HepG2 (cell line): ENCODE measurements at regions not wholly inside any gene's neighbourhood (a gene's known extent, or its start where the extent isn't known, plus 50 kb on each side); places are given as distances from the start of the nearest gene placed in this dataset.
A peak's percentile ranks its signal among the peaks of the same experiment; 100 is the strongest.
"Not testable (repeated sequence)": the region's sequence is repeated elsewhere in the genome, so short reads cannot be mapped to it uniquely, and the experiment has no call there.

ENCODE experiments used
- CREM ChIP-seq, 2 experiments: sonication (generic) in 1 of 2; formaldehyde crosslinking in 1 of 2; IDR thresholded peaks; 2 replicates each; pipeline versions ENCODE4 v1.4.0 to v1.6.1; 2016 to 2020; ENCODE audit warnings: antibody characterized with exemption in 1 of 2, mild to moderate bottlenecking in 1 of 2, missing genetic modification reagents in 1 of 2
- CTCF ChIP-seq: sonication (generic); formaldehyde crosslinking; IDR thresholded peaks from 2 replicates; pipeline ENCODE4 v1.5.0; 2020; ENCODE audit warnings: mild to moderate bottlenecking, missing genetic modification reagents, moderate library complexity
- POLR2A ChIP-seq, 2 experiments: IDR thresholded peaks; 2 replicates each; pipeline ENCODE4 v1.6.1; 2011; ENCODE audit warnings: low read depth in 2 of 2, low read length in 2 of 2, mild to moderate bottlenecking in 1 of 2, moderate library complexity in 1 of 2; ENCODE audit not compliant: insufficient read depth in 1 of 2
- POLR2AphosphoS5 ChIP-seq: IDR thresholded peaks from 2 replicates; pipeline ENCODE4 v1.6.1; 2012; ENCODE audit warnings: low read depth, low read length
- SKIL ChIP-seq: sonication (generic); formaldehyde crosslinking; IDR thresholded peaks from 2 replicates; pipeline ENCODE4 v1.8.0; 2022; ENCODE audit warnings: missing genetic modification reagents, mild to moderate bottlenecking, moderate library complexity, borderline replicate concordance
- SMC3 ChIP-seq: IDR thresholded peaks from 2 replicates; pipeline ENCODE4 v1.6.1; 2011; ENCODE audit warnings: low read length, improper control_type of control experiment
- TCF7L2 ChIP-seq: IDR thresholded peaks from 2 replicates; pipeline ENCODE4 v1.6.1; 2011; ENCODE audit warnings: mild to moderate bottlenecking, low read depth, low read length, moderate library complexity
- TGIF2 ChIP-seq: IDR thresholded peaks from 2 replicates; pipeline ENCODE4 v1.6.1; 2016; ENCODE audit warnings: control low read depth, missing compliant biosample characterization
- ZNF24 ChIP-seq: fragments of 450-650 bp; IDR thresholded peaks from 2 replicates; pipeline ENCODE4 v1.6.1; 2017; ENCODE audit warnings: antibody characterized with exemption, mild to moderate bottlenecking
- ZNF619 ChIP-seq: sonication (generic); formaldehyde crosslinking; IDR thresholded peaks from 2 replicates; pipeline ENCODE4 v1.4.0; 2020; ENCODE audit warnings: mild to moderate bottlenecking, missing genetic modification reagents

- TF ChIP-seq CREM (IDR thresholded peaks at IDR 0.05); CREM (CRISPR knock-in tag; IDR thresholded peaks at IDR 0.05); POLR2AphosphoS5; SKIL (CRISPR knock-in tag); POLR2A (IDR thresholded peaks at IDR 0.05; ENCODE audit: insufficient read depth in 1 of 2, low read depth in 2 of 2, low read length in 2 of 2); TCF7L2; ZNF24; ZNF619 (CRISPR knock-in tag); TGIF2 (CRISPR knock-in tag): not testable (repeated sequence)
- peak; percentile 34; the same call in 1 of the 2 replicates for TF ChIP-seq CTCF (CRISPR knock-in tag)
- 0 out of 2 replicates have a peak, but pooled peaks have one; percentile 12 for TF ChIP-seq SMC3
These were observed 109.2 kb upstream of the FBXO28 start for GRCh38 chr1:224004552-224005315.
